A204.1 (cell line): ENCODE measurements at regions not wholly inside any gene's neighbourhood (a gene's known extent, or its start where the extent isn't known, plus 50 kb on each side); places are given as distances from the start of the nearest gene placed in this dataset.
"Not testable (repeated sequence)": the region's sequence is repeated elsewhere in the genome, so short reads cannot be mapped to it uniquely, and the experiment has no call there.

ENCODE experiments used
- FAIRE-seq: peaks from 2 replicates; lab custom pipeline; 2012; peaks lifted over from hg19 to GRCh38; lab: Jason Lieb, UNC

DNA sequence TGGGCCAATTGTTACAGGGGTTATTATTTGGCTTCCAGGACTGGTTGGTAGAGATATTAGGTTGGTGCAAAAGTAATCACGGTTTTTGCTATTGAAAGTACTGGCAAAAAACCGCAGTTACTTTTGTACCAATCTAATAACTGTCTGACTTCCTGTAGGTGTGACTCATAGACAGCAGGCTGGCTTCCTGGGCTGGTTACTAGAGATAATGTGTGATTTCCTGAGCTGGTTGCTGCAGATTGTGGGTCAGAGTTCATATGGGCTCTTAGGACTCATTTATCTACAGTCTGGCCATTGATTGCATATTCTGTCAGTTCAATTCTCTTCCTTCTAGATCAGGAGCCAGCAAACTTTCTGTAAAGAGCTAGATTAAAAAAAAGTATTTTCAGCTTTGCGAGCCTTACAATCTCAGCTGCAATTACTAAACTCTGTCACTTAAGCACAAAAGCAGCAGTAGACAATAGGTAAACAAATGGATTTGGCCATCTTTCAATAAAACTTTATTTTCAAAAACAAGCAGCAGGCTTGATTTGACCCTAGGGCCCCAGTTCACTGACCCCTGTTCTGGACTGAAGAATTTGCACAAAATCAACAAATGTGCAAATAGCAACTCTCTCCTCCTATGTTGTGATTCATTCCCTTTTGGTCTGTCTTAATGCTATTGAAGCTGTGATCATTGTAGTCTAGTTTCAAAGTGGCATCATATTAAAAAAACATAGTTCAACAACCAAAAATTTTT lies 50.8 kb upstream of the BOD1L1 start:
- FAIRE-seq: no peak

DNA sequence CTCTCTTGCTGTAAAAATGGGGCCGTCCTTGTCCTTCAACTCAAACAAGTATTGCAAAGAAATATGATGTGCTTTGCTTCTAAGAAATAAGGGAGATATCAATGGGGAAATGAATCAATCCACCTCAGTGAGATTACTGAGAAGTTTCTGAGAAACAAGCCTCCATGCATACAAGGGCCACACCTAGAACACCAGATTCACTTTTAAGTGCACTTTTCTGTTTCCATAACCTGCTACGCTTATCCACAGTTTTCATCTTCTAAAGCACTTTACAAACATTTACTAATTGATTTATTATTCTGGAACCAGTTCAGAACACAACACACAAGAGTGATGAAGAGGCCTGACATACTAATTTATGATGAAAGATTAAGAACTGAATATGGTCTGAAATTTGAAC lies 54.0 kb upstream of the BOD1L1 start:
- no peak for FAIRE-seq

- no peak for FAIRE-seq
Observed at GRCh38 chr4:13694256-13694655, 66.7 kb upstream of the BOD1L1 start.

- FAIRE-seq: no peak
Observed at GRCh38 chr4:13698296-13698695, 70.8 kb upstream of the BOD1L1 start.

GRCh38 chr4:13700021-13700857 lies 72.7 kb upstream of the BOD1L1 start:
- FAIRE-seq: no peak

DNA sequence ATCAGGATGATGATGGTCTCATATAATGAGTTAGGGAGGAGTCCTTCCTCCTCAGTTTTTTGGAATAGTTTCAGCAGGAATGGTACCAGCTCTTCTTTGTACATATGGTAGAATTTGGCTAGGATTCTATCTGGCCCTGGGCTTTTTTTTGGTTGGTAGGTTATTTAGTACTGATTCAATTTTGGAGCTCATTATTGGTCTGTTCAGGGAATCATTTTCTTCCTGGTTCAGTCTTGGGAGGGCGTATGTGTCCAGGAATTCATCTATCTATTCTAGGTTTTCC lies 73.3 kb upstream of the BOD1L1 start:
- not testable (repeated sequence) for FAIRE-seq

DNA sequence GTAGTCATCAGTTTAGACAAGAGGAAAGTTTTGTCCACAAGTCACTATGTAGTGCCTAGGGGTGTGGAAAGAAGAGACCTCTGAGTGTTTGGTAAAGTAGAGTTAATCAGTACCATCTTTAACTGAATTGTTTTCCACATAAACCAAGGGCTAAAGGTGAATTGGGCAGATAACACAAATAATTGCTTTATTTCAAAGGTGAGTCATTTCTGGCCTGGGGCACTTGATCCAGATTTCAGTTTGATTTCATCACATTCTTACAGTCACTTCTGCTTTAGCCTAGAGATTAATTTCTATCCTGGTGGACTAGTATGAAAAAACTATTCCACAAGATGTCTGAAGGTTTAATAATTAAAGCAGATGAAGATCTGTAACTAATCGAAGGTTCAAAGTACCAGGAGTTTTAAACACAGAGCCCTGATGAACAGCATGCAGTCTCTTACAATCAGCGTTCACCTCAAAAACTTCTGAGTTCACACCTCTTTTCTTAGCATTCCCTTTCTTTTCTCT lies 74.5 kb upstream of the BOD1L1 start:
- no peak for FAIRE-seq

DNA sequence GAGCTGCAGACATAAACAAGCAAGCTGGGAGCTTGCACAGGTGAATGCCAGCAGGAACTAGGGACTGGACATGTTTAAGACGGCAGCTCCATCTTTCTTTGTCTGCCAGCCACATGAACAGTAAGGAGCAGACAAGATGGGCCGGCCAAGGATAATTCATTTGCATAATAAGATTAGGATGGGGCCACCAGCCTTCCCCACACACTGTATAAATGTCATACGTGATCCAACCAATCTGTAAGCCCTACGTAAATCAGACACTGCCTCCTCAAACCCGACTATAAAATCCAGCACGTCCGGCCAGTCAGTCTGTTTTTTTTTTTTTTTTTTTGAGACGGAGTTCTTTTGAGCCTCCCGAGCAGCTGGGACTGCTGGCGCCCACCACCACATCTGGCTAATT lies 75.6 kb upstream of the BOD1L1 start:
- no peak for FAIRE-seq

DNA sequence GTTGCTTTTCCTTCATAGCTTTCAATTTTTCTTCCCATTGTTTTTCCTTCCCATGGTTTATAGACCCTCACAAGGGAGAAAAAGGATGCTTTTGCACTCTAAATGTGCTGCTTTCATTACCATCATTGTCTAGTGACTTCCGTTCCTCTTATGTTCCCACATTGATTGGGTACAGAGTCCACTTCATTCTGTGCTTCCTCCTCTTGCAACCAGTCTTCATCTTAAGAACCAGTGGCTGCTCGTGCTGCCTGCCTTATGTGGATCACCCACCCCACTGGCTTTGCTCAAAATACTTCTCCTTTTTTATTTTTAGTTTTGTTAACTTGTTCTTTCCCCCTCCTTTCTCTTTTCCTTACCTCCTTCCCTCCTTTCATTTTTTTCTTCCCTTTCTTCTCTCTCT lies 76.5 kb upstream of the BOD1L1 start:
- no peak for FAIRE-seq

DNA sequence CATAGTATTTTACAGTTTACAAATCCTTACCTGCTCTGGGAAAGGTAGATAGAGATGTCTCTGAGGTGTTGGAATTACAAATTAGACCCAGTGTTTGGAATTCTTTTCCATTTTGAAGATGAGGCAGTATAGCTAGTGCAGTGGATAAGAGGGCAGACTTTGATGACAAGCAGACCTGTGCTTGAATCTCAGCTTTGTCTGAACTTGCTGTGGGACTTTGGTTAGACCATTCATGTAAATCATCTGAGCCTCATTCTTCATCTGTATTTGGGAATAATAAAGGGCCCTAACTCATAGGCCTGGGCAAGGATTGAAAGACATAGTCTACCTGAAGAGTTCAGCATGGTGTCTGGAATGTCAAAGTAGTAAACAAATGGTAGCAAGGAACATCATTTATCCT lies 77.2 kb upstream of the BOD1L1 start:
- no peak for FAIRE-seq

DNA sequence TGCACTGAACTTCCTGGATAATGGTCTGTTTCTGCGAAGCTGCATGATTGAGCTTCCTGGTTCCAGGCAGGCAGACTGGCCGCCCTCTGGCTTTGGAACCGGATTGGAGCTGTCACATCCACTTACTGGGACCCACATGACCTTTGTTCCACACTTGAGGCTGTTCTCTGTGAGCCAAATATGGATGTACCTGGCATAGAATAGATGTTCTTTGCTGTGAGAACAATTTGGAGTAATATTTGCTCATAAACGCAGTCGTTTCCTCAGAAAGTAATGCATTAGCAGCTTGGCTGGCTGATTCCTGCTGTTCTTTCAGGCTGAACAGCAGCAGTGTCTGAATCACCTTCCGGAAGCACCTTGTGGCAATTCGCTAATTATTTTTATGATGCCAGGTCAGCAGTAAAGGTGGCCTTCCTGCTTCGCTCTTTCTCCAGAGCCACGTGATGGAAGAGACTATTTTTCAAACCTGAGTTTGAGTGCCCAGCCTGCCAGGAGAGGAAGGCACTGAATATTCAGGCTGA lies 78.1 kb upstream of the BOD1L1 start:
- FAIRE-seq: no peak

DNA sequence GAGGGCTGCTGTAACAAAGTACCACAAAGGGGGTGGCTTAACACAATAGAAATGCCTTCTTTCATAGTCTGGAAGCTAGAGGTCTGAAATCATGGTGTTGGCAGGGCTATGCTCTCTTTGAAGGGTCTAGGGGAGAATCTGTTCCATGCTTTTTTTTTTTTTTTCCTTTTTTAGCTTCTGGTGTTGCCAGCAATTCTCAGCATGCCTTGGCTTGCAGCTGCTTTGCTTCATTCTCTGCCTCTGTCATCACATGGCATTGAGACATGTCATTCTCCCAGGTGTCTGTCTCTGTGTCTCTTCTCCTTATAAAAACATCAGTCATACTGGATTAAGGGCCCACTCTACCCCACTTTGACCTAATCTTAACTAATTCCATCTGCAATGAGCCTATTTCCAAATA lies 78.6 kb upstream of the BOD1L1 start:
- no peak for FAIRE-seq

DNA sequence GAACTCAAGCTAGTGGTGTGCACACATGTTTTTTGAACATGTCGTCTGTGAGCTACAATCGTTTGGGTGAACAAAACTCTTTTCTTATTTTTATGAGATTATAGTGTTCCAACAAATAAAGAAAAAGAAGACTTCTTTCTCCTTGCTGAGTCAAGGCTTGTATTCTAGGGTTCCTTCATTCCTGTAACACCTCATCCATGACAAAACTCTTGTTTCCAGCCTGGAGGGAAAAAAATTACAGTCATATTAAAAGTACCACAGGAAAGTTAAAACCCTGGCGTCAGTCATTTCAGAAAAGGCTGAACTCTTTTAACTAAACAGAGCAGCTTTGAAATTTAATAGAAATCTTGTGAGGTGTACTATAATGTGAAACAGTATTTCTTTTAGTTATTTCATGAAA lies 79.2 kb upstream of the BOD1L1 start:
- FAIRE-seq: no peak

GRCh38 chr4:13710246-13710885 lies 82.8 kb upstream of the BOD1L1 start:
- FAIRE-seq: no peak

DNA sequence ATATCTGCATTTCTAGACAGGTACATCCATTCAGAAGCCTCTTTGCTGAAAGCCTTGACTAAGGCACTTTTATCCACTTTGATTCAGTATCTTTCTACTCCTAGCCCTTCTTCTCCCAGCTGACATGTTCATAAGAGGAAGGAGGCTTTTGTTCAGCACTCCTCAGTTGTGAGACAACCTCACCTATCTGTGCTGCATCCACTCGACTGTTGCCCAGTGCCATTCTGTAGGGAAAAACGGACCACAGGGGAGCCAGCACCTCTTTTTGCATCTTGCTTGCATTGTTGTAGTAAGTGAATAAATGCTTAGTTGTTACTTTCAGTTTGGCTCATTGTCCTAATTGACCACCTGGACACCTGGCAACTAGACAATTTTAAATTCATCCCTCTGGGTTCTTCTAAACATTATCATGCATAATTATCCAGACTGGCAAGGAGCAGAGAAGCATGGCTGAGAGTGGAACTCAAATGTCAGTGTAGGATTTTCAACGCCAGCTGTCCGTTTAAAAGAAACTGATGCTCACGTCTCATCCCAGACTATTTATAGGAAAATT lies 83.8 kb upstream of the BOD1L1 start:
- FAIRE-seq: no peak

DNA sequence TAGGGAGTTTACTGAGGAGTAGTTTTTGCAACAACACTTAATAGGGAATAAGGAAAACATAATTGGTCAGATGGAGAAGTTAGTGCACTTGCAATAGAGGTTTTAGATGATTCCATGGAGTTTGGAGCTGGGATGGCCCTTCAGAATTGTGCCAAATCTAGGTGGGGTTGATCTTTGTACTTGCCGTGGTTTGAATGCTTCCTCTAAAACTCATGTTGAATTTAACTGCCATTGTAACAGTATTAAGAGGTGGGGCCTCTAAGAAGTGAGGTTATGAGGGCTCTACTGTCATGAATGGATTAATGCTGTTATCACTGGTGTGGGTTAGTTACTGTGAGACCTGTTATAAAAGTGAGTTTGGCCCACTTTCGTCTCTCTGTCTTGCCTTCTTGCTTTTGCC lies 94.4 kb upstream of the BOD1L1 start:
- no peak for FAIRE-seq

DNA sequence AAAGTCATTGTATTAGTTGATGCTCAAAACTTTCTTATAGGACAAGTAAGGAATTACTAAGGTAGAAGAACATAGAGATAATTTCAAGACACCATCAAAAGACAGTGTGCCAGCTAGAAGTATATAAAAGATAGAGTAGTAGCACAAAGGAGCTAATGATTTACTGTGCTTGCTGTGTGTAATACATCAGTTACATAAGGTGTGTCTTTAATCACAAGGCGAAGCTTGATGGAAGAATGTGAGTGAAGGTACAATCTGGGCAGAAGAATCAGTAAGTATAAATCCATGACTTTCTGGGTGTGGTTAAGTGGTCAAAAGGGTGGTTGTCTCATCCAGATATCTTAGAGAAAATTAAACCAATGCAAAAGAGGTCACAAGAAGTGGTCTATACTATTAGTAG lies 95.1 kb upstream of the BOD1L1 start:
- no peak for FAIRE-seq

DNA sequence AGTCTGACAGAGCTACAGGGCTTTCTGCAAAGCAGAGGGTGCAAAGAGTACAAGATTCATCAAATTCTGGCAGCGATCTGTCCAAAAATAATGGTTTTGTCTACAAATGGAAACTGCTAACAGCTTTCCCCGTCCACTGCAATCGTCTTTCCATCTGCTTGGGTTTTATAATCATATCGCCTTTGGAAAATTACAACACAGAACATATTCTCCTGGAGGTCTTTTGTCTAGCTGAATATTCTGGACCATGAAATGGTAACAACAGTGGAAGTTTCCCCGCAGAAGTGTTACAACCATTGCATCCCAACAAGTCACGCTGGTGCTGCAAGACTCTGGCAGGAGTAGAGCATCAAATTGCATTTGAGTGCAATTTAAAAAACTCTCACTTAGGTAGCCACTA lies 101.2 kb upstream of the BOD1L1 start:
- FAIRE-seq: no peak

DNA sequence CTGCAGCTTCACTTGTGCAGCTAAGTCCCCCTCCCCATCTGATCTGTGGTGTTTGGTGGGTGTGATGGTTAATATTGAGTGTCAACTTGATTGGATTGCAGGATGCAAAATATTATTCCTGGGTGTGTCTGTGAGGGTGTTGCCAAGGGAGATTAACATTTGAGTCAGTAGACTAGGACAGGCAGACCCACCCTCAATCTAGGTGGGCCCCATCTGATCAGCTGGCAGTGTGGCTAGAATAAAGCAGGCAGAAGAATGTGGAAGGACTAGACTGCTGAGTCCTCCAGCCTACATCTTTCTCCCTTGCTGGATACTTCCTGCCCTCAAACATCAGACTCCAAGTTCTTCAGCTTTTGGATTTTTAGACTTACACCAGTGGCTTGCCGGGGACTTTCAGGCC lies 103.5 kb upstream of the BOD1L1 start:
- no peak for FAIRE-seq

DNA sequence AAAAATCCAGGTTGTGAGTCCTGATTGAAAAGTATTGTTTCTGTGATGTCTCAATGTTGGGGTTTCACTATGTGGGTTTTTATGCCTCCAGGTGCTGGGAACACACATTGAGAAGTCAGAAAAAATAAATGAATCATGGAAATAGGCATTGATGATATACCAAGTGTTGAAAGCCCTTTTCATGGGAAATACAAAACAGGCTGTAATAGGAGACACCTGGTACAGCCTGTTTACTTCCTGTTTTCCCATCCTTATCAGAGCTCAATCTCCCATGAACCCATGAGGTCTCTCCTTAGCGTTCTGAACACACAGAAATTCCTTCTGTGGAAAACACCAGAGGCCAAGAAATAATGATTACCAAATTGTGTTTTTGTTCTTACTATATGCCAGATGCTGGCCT lies 106.3 kb upstream of the BOD1L1 start:
- no peak for FAIRE-seq

- FAIRE-seq: no peak
Observed at GRCh38 chr4:13750594-13750993, 123.1 kb upstream of the BOD1L1 start.

DNA sequence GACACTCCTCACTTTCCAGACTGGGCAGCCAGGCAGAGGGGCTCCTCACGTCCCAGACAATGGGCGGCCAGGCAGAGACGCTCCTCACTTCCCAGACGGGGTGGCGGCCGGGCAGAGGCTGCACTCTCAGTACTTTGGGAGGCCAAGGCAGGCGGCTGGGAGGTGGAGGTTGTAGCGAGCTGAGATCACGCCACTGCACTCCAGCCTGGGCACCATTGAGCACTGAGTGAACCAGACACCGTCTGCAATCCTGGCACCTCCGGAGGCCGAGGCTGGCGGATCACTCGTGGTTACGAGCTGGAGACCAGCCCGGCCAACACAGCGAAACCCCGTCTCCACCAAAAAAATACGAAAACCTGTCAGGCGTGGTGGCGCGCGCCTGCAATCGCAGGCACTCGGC lies 134.1 kb upstream of the BOD1L1 start:
- not testable (repeated sequence) for FAIRE-seq

- FAIRE-seq: no peak
Observed at GRCh38 chr4:13762130-13762529, 134.6 kb upstream of the BOD1L1 start.
